Lung (tissue), 11 donors: ENCODE measurements at regions not wholly inside any gene's neighbourhood (a gene's known extent, or its start where the extent isn't known, plus 50 kb on each side); places are given as distances from the start of the nearest gene placed in this dataset.

ENCODE experiments used
- ATAC-seq: fragments of 200-7000 bp; cut with Tn5 transposase; one replicate; pipeline ENCODE4 v1.9.1; 2020; ENCODE audit warnings: moderate number of reproducible peaks; ENCODE audit not compliant: insufficient read depth, low FRiP score
- DNase-seq, 3 donors: peaks; one replicate each; pipeline ENCODE4 v3.0.0-alpha.2; 2013 to 2017
- H3K27ac ChIP-seq, 2 donors: one replicate each; pipeline ENCODE4 v1.5.1; 2013; ENCODE audit warnings: mild to moderate bottlenecking in 2 of 2, moderate library complexity in 2 of 2, control low read depth in 1 of 2, inconsistent platforms in 1 of 2, low read depth in 1 of 2, low read length in 1 of 2
- H3K27me3 ChIP-seq, 3 donors: one replicate each; pipeline ENCODE4 v1.5.1; 2013; ENCODE audit warnings: low read length in 2 of 3; ENCODE audit not compliant: control insufficient read depth in 3 of 3, insufficient read depth in 3 of 3
- H3K36me3 ChIP-seq, 4 donors: one replicate each; pipeline ENCODE4 v1.5.1; 2013; ENCODE audit warnings: low read length in 4 of 4, mild to moderate bottlenecking in 1 of 4, moderate library complexity in 1 of 4; ENCODE audit not compliant: control insufficient read depth in 4 of 4, insufficient read depth in 4 of 4
- H3K4me1 ChIP-seq, 5 donors: one replicate each; pipeline ENCODE4 v1.5.1; 2013; ENCODE audit warnings: low read length in 5 of 5, mild to moderate bottlenecking in 2 of 5, moderate library complexity in 1 of 5; ENCODE audit not compliant: control insufficient read depth in 5 of 5, insufficient read depth in 5 of 5
- H3K4me3 ChIP-seq: one replicate; pipeline ENCODE4 v1.5.1; 2013; ENCODE audit warnings: mild to moderate bottlenecking, control low read depth, moderate library complexity
- H3K9ac ChIP-seq, 2 donors: one replicate each; pipeline ENCODE4 v1.5.1; 2013; ENCODE audit warnings: low read length in 2 of 2, control low read depth in 1 of 2; ENCODE audit not compliant: insufficient read depth in 1 of 2
- H3K9me3 ChIP-seq, 4 donors: one replicate each; pipeline ENCODE4 v1.5.1; 2013; ENCODE audit warnings: low read length in 3 of 4, mild to moderate bottlenecking in 1 of 4, moderate library complexity in 1 of 4; ENCODE audit not compliant: control insufficient read depth in 4 of 4, insufficient read depth in 3 of 4
- WGBS, 2 donors: extraction: QIAGEN DNeasy Blood & Tissue Kit; methylation state at CpG; one replicate each; pipeline ENCODE4 v1.1.7; 2013; 5-methylcytosine and 5-hydroxymethylcytosine counted together
- TF ChIP-seq, protein P1 (sequence below): IDR thresholded peaks from 2 replicates; pipeline ENCODE4 v1.5.1; 2012; ENCODE audit warnings: mild to moderate bottlenecking; ENCODE audit errors: control extremely low read depth, extremely low read depth
- donor health status: control.
- donor health status: control.
- donor health status: Bipolar disorder and iron deficiency.
- donor health status: healthy.
- donor health status: DM: yes; HTN: yes; CAD: no.

DNA sequence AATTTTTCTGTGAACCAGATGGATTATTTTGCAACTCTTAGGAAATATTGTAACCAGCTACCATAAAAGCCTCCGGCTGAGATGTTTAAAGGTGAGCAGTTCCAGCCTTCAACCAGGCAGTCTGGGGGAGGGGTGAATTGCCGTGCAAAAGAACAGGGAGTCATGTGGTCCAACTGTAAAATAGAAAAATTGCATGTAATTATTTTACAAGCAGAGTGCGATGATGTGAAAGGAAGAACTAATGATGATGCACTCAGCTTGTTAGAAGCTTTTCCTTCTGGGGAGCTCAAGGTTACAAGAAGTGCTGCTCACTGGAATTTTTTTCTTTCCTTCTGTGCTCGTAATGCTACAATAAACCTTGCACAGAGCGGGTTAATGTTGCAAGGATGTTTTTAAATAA lies 188.7 kb upstream of the ITGA1 start:
- TF ChIP-seq, protein P1, sequence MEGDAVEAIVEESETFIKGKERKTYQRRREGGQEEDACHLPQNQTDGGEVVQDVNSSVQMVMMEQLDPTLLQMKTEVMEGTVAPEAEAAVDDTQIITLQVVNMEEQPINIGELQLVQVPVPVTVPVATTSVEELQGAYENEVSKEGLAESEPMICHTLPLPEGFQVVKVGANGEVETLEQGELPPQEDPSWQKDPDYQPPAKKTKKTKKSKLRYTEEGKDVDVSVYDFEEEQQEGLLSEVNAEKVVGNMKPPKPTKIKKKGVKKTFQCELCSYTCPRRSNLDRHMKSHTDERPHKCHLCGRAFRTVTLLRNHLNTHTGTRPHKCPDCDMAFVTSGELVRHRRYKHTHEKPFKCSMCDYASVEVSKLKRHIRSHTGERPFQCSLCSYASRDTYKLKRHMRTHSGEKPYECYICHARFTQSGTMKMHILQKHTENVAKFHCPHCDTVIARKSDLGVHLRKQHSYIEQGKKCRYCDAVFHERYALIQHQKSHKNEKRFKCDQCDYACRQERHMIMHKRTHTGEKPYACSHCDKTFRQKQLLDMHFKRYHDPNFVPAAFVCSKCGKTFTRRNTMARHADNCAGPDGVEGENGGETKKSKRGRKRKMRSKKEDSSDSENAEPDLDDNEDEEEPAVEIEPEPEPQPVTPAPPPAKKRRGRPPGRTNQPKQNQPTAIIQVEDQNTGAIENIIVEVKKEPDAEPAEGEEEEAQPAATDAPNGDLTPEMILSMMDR = no peak
- Histone ChIP-seq H3K4me1 (no peaks in the 10 kb centered on the region), H3K27me3 (no peaks in the 10 kb centered on the region), H3K4me3 (no peak overlapping the region), H3K27ac (no peak overlapping the region), H3K9ac (no peak overlapping the region), H3K9me3 (peaks cover 0 to 3% (median 0%) of the 10 kb centered on the region in 4 donors), H3K36me3 (no peaks in the 10 kb centered on the region)
- DNase-seq (no peak), ATAC-seq (no peak)
- 63 to 73% methylated on average over 5 of the region's 5 CpGs for WGBS, 2 donors

GRCh38 chr5:52603778-52604554 lies 183.8 kb upstream of the ITGA1 start:
- H3K4me1 ChIP-seq = no peaks in the 10 kb centered on the region
- H3K9ac ChIP-seq = no peak overlapping the region
- 61 to 72% methylated on average over 5 of the region's 5 CpGs for WGBS, 2 donors
- no peak overlapping the region for H3K4me3 ChIP-seq
- H3K27ac ChIP-seq = no peak overlapping the region
- ATAC-seq = no peak
- TF ChIP-seq, protein P1 = no peak
- DNase-seq = no peak
- H3K27me3 ChIP-seq = no peaks in the 10 kb centered on the region
- no peaks in the 10 kb centered on the region for H3K9me3 ChIP-seq
- no peaks in the 10 kb centered on the region for H3K36me3 ChIP-seq

GRCh38 chr5:52605317-52606313 lies 182.1 kb upstream of the ITGA1 start:
- DNase-seq (peak in 2 of 3 donors; percentile 11 to 28), ATAC-seq (no peak)
- Histone ChIP-seq H3K27ac (no peak overlapping the region), H3K9ac (no peak overlapping the region), H3K36me3 (no peaks in the 10 kb centered on the region), H3K9me3 (no peaks in the 10 kb centered on the region), H3K27me3 (no peaks in the 10 kb centered on the region), H3K4me3 (no peak overlapping the region), H3K4me1 (no peaks in the 10 kb centered on the region)
- TF ChIP-seq, protein P1 = no peak
- 83 to 85% methylated on average over 6 of the region's 6 CpGs for WGBS, 2 donors
